ENCODE measurements at regions not wholly inside any gene's neighbourhood (a gene's known extent, or its start where the extent isn't known, plus 50 kb on each side); places are given as distances from the start of the nearest gene placed in this dataset.

GRCh38 chr18:71008257-71008656, 719.4 kb downstream of the SOCS6 start:
- no peak for TF ChIP-seq CTCF (IDR thresholded peaks at IDR 0.05)
- TF ChIP-seq SP1 (CRISPR knock-in tag; conservative IDR thresholded peaks at IDR 0.05) = no peak
- TF ChIP-seq AFF4 (CRISPR knock-in tag; IDR thresholded peaks at IDR 0.05; ENCODE audit: borderline replicate concordance) = no peak
- no peak for TF ChIP-seq MAX (CRISPR knock-in tag; IDR thresholded peaks at IDR 0.05)
- no peak for TF ChIP-seq ZNF232 (CRISPR knock-in tag; IDR thresholded peaks at IDR 0.05)
- no peak for TF ChIP-seq FOXP4 (CRISPR knock-in tag; IDR thresholded peaks at IDR 0.05)
- TF ChIP-seq CREB1 (CRISPR knock-in tag; IDR thresholded peaks at IDR 0.05) = no peak
